Spleen (tissue), 7 donors: ENCODE measurements at regions not wholly inside any gene's neighbourhood (a gene's known extent, or its start where the extent isn't known, plus 50 kb on each side); places are given as distances from the start of the nearest gene placed in this dataset.

Experiments
- POLR2A ChIP-seq, 3 donors: fragments of 450-650 bp; IDR thresholded peaks; one replicate each; pipeline ENCODE4 v1.5.1; 2017; ENCODE audit warnings: antibody characterized with exemption in 3 of 3, mild to moderate bottlenecking in 1 of 3
- POLR2AphosphoS5 ChIP-seq, 3 donors: sonication (generic); formaldehyde crosslinking; IDR thresholded peaks; one replicate each; pipeline ENCODE4 v1.5.1; 2017; ENCODE audit warnings: antibody characterized with exemption in 3 of 3
- TF ChIP-seq, protein P1 (sequence below), 11 experiments: fragments of 200-600 bp in 7 of 11; fragments of 450-650 bp in 4 of 11; sonication (generic) in 4 of 11; IDR thresholded peaks in 8 of 11; conservative IDR thresholded peaks in 3 of 11; 1 replicate in 7 of 11; 2 replicates in 4 of 11; pipeline versions ENCODE4 v1.4.0 to v1.8.0; 2016 to 2021; ENCODE audit warnings: antibody characterized with exemption in 11 of 11, inconsistent platforms in 4 of 11, mild to moderate bottlenecking in 1 of 11
- donor health status: DM: no; HTN: no; CAD: no; lungs with moderate emphysema.
- donor health status: DM: no; HTN: no; CAD: no.
- donor health status: DM: no; HTN: no; CAD: no.

DNA sequence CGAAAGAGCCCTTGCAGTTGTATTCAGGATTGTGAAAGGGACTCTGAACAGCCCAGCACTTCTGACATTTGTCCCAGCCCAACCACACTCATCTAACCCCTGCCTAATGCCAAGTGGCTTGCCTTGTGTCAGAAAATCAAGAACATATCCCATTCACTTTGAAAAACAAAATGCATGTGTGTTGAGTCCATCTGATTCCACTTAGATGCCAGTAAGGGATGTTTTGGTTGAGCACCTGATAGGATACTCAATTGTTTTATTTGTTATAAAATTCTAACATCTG is 776.8 kb downstream of the BCL11A start:
- TF ChIP-seq POLR2A (IDR thresholded peaks at IDR 0.05) (no peak), POLR2AphosphoS5 (IDR thresholded peaks at IDR 0.05) (no peak)
- TF ChIP-seq, protein P1, sequence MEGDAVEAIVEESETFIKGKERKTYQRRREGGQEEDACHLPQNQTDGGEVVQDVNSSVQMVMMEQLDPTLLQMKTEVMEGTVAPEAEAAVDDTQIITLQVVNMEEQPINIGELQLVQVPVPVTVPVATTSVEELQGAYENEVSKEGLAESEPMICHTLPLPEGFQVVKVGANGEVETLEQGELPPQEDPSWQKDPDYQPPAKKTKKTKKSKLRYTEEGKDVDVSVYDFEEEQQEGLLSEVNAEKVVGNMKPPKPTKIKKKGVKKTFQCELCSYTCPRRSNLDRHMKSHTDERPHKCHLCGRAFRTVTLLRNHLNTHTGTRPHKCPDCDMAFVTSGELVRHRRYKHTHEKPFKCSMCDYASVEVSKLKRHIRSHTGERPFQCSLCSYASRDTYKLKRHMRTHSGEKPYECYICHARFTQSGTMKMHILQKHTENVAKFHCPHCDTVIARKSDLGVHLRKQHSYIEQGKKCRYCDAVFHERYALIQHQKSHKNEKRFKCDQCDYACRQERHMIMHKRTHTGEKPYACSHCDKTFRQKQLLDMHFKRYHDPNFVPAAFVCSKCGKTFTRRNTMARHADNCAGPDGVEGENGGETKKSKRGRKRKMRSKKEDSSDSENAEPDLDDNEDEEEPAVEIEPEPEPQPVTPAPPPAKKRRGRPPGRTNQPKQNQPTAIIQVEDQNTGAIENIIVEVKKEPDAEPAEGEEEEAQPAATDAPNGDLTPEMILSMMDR (IDR thresholded peaks at IDR 0.05 in 8 of 11, conservative IDR thresholded peaks at IDR 0.05 in 3 of 11) = no peak
